MM.1S (cell line): ENCODE measurements at regions not wholly inside any gene's neighbourhood (a gene's known extent, or its start where the extent isn't known, plus 50 kb on each side); places are given as distances from the start of the nearest gene placed in this dataset.
"Not testable (repeated sequence)": the region's sequence is repeated elsewhere in the genome, so short reads cannot be mapped to it uniquely, and the experiment has no call there.

Experiments
- DNase-seq: peaks from one replicate; pipeline ENCODE4 v3.0.0-alpha.2; 2015
- H2AFZ ChIP-seq: fragments of 300-600 bp; sonication (generic); 2 replicates; pipeline ENCODE4 v1.6.0; 2016; ENCODE audit warnings: antibody characterized with exemption, low read length
- H3F3A ChIP-seq: fragments of 300-600 bp; sonication (generic); 2 replicates; pipeline ENCODE4 v1.6.1; 2016; ENCODE audit warnings: mild to moderate bottlenecking, antibody characterized with exemption, low read length, moderate library complexity, mixed read lengths; ENCODE audit not compliant: insufficient read depth
- H3K27ac ChIP-seq: fragments of 300-600 bp; sonication (generic); 2 replicates; pipeline ENCODE4 v1.5.1; 2016; ENCODE audit warnings: mild to moderate bottlenecking, low read length
- H3K27me3 ChIP-seq: fragments of 300-600 bp; sonication (generic); replicated peaks from 2 replicates; pipeline ENCODE4 v1.6.0; 2016; ENCODE audit warnings: low read length; ENCODE audit not compliant: insufficient read depth
- H3K36me3 ChIP-seq: fragments of 300-600 bp; sonication (generic); replicated peaks from 2 replicates; pipeline ENCODE4 v1.6.1; 2016; ENCODE audit warnings: mild to moderate bottlenecking, low read length, mixed read lengths; ENCODE audit not compliant: insufficient read depth
- H3K4me1 ChIP-seq: fragments of 300-600 bp; sonication (generic); 2 replicates; pipeline ENCODE4 v1.6.1; 2016; ENCODE audit warnings: low read length, mixed read lengths
- H3K4me2 ChIP-seq: fragments of 300-600 bp; sonication (generic); 2 replicates; pipeline ENCODE4 v1.6.0; 2016; ENCODE audit warnings: low read depth, low read length
- H3K4me3 ChIP-seq: fragments of 300-600 bp; sonication (generic); 2 replicates; pipeline ENCODE4 v1.5.1; 2016; ENCODE audit warnings: low read length, mixed read lengths
- H3K79me2 ChIP-seq: fragments of 300-600 bp; sonication (generic); 2 replicates; pipeline ENCODE4 v1.6.1; 2016; ENCODE audit warnings: mixed run types, low read length, mixed read lengths
- H3K9ac ChIP-seq: fragments of 300-600 bp; sonication (generic); 2 replicates; pipeline ENCODE4 v1.6.1; 2016; ENCODE audit warnings: low read length, mixed read lengths
- H3K9me2 ChIP-seq: fragments of 300-600 bp; sonication (generic); replicated peaks from 2 replicates; pipeline ENCODE4 v1.6.1; 2016; ENCODE audit warnings: mild to moderate bottlenecking, low read length, mixed read lengths; ENCODE audit not compliant: insufficient read depth
- H3K9me3 ChIP-seq: fragments of 300-600 bp; sonication (generic); replicated peaks from 2 replicates; pipeline ENCODE4 v1.6.1; 2016; ENCODE audit warnings: mild to moderate bottlenecking, low read length, mixed read lengths; ENCODE audit not compliant: insufficient read depth
- H4K20me1 ChIP-seq: fragments of 300-600 bp; sonication (generic); 2 replicates; pipeline ENCODE4 v1.6.1; 2016; ENCODE audit warnings: mild to moderate bottlenecking, low read length, moderate library complexity, mixed read lengths; ENCODE audit not compliant: insufficient read depth
- CTCF ChIP-seq: fragments of 300-600 bp; sonication (generic); IDR thresholded peaks from 2 replicates; pipeline ENCODE4 v1.5.1; 2016; ENCODE audit warnings: antibody characterized with exemption, low read length, mixed read lengths
- EZH2 ChIP-seq: fragments of 300-600 bp; sonication (generic); optimal IDR thresholded peaks from 2 replicates; pipeline ENCODE3; 2017; ENCODE audit warnings: low read depth, mild to moderate bottlenecking, antibody characterized with exemption, low read length, mixed read lengths
- EZH2phosphoT487 ChIP-seq: fragments of 300-600 bp; sonication (generic); IDR thresholded peaks from 2 replicates; pipeline ENCODE4 v1.6.1; 2018; ENCODE audit warnings: antibody characterized with exemption, low read length

GRCh38 chr16:29118301-29118957, 133.6 kb downstream of the LAT start:
- not testable (repeated sequence) for H3K9ac ChIP-seq, H2AFZ ChIP-seq, H3K4me1 ChIP-seq, H3K9me2 ChIP-seq, H3K36me3 ChIP-seq, H4K20me1 ChIP-seq, H3K27ac ChIP-seq, H3K79me2 ChIP-seq, H3K27me3 ChIP-seq, H3K9me3 ChIP-seq, H3K4me2 ChIP-seq, H3F3A ChIP-seq, H3K4me3 ChIP-seq
- DNase-seq: peak; percentile 22

- H3K27me3 ChIP-seq: no peaks in the 10 kb centered on the region
- 0 out of 2 replicates have a peak, but pooled peaks cover 6% of the 10 kb centered on the region for H3K4me1 ChIP-seq
- no peaks in the 10 kb centered on the region for H3K9me3 ChIP-seq
- no peaks in the 10 kb centered on the region for H3K79me2 ChIP-seq
- H3K27ac ChIP-seq: no peak overlapping the region
- no peaks in the 10 kb centered on the region for H3K9me2 ChIP-seq
- H2AFZ ChIP-seq: no peak overlapping the region
- no peaks in the 10 kb centered on the region for H3F3A ChIP-seq
- TF ChIP-seq EZH2phosphoT487 (no peak), CTCF (no peak), EZH2 (no peak)
- H3K4me3 ChIP-seq: no peak overlapping the region
- H3K4me2 ChIP-seq: no peak overlapping the region
- no peaks in the 10 kb centered on the region for H4K20me1 ChIP-seq
- no peaks in the 10 kb centered on the region for H3K36me3 ChIP-seq
- DNase-seq: no peak
- H3K9ac ChIP-seq: no peak overlapping the region
These were observed 132.8 kb downstream of the LAT start for GRCh38 chr16:29117631-29118030.

- TF ChIP-seq EZH2 (no peak), CTCF (no peak), EZH2phosphoT487 (no peak)
- Histone ChIP-seq H3K4me3 (no peak overlapping the region), H3K36me3 (no peaks in the 10 kb centered on the region), H3K27me3 (no peaks in the 10 kb centered on the region), H4K20me1 (no peaks in the 10 kb centered on the region), H3F3A (no peaks in the 10 kb centered on the region), H3K4me2 (no peak overlapping the region), H3K9ac (no peak overlapping the region), H3K27ac (no peak overlapping the region), H3K9me3 (no peaks in the 10 kb centered on the region), H2AFZ (no peak overlapping the region), H3K4me1 (0 out of 2 replicates have a peak, but pooled peaks cover 6% of the 10 kb centered on the region), H3K79me2 (no peaks in the 10 kb centered on the region), H3K9me2 (no peaks in the 10 kb centered on the region)
- DNase-seq: no peak
These were observed 132.1 kb downstream of the LAT start for GRCh38 chr16:29116980-29117379.

- H3K79me2 ChIP-seq, H3K4me2 ChIP-seq, H3K4me3 ChIP-seq, H3K9me2 ChIP-seq, H3K4me1 ChIP-seq, H2AFZ ChIP-seq, H3K9me3 ChIP-seq, H4K20me1 ChIP-seq, H3K9ac ChIP-seq, H3F3A ChIP-seq, H3K36me3 ChIP-seq, H3K27me3 ChIP-seq, H3K27ac ChIP-seq: not testable (repeated sequence)
- DNase-seq: peak; percentile 13
These were observed 131.4 kb downstream of the LAT start for GRCh38 chr16:29116207-29116606.

- not testable (repeated sequence) for H3K4me3 ChIP-seq, H2AFZ ChIP-seq
These were observed 130.9 kb downstream of the LAT start for GRCh38 chr16:29115802-29116141.

More at GRCh38 chr16:29115802-29116141, 130.9 kb downstream of the LAT start:
- not testable (repeated sequence) for H3K4me1 ChIP-seq, H3K27ac ChIP-seq, H3K9me2 ChIP-seq, H3K36me3 ChIP-seq, H3K9me3 ChIP-seq, H3K9ac ChIP-seq, H3F3A ChIP-seq, H3K27me3 ChIP-seq, H3K79me2 ChIP-seq, H4K20me1 ChIP-seq
- peak overlapping the region; percentile 26; the same call in 1 of the 2 replicates for H3K4me2 ChIP-seq
- DNase-seq: peak; percentile 9
